ENCODE measurements at regions not wholly inside any gene's neighbourhood (a gene's known extent, or its start where the extent isn't known, plus 50 kb on each side); places are given as distances from the start of the nearest gene placed in this dataset.

DNA sequence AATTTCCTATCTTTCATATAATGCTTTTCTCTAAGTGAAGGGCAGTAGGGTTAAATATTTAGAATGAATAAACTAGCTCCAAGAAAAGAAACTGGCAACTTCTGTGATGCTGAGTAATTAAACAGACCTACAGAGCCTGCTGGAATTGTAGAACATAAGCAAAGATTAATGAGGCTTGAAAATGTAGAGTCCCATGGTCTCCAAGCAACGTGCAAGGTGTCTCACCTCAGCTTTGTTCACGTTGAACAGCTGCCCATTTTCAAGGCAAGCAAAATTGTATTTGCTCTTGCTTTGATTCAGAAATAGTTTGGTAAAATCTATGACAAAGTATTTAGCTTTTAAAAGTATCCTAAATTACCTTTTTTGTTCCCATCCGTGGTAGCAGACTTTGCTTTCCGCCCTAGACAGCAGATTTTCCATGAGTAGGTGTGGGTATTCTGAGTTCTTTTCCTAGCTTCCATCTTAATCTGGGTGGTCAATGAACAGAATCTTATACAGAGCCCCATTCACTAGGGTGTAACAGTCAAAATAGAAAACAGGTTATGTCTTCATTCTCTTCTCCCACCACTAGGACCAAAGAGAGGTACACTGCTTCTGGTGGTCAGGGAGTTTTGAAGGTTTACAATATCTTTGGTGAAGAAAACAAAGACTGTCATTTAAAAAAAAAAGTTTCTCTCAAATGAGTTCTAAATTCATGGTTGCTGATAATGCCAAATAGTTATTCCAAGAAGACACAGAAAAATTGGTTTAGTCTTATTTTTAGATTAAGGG is 52.1 kb upstream of the TYRP1 start:
- TF ChIP-seq, protein P1, sequence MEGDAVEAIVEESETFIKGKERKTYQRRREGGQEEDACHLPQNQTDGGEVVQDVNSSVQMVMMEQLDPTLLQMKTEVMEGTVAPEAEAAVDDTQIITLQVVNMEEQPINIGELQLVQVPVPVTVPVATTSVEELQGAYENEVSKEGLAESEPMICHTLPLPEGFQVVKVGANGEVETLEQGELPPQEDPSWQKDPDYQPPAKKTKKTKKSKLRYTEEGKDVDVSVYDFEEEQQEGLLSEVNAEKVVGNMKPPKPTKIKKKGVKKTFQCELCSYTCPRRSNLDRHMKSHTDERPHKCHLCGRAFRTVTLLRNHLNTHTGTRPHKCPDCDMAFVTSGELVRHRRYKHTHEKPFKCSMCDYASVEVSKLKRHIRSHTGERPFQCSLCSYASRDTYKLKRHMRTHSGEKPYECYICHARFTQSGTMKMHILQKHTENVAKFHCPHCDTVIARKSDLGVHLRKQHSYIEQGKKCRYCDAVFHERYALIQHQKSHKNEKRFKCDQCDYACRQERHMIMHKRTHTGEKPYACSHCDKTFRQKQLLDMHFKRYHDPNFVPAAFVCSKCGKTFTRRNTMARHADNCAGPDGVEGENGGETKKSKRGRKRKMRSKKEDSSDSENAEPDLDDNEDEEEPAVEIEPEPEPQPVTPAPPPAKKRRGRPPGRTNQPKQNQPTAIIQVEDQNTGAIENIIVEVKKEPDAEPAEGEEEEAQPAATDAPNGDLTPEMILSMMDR (IDR thresholded peaks at IDR 0.05), result no peak
- TF ChIP-seq ZFX (IDR thresholded peaks at IDR 0.05; ENCODE audit: borderline replicate concordance), result no peak
- no peak overlapping the region for H3K27ac ChIP-seq

All from 22Rv1 (cell line).